Activated CD4-positive, CD25-positive, alpha-beta regulatory T cell (primary cell): ENCODE measurements at regions not wholly inside any gene's neighbourhood (a gene's known extent, or its start where the extent isn't known, plus 50 kb on each side); places are given as distances from the start of the nearest gene placed in this dataset.
"Not testable (repeated sequence)": the region's sequence is repeated elsewhere in the genome, so short reads cannot be mapped to it uniquely, and the experiment has no call there.

ENCODE experiments used
- DNase-seq, 4 experiments: peaks; one replicate each; lab custom pipeline; 2025; lab: John Stamatoyannopoulos, UW

- DNase-seq = no peak
These were observed 241.9 kb upstream of the ZFP64 start for GRCh38 chr20:52433326-52434040.

DNA sequence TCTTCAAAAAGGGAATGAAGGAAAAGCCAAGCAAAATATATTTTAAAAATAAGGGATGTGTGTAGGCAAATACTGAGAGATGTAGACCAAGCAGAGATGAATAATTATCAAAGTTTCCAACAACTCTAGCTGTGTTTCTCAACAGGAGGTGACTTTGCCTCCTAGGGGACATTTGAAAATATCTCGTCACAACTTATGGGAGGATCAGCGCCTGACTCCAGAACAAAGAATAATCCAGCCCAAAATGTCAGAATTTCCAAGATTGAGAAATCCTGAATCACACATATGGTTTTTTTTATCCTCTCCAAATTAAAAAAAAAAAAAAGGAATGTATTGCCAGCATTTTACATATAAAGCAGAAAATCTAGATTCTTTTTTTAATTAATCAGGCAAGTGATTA is 241.2 kb upstream of the ZFP64 start:
- no peak for DNase-seq

GRCh38 chr20:52429029-52429428 is 237.4 kb upstream of the ZFP64 start:
- no peak for DNase-seq

GRCh38 chr20:52427960-52428359 is 236.4 kb upstream of the ZFP64 start:
- DNase-seq = no peak

DNA sequence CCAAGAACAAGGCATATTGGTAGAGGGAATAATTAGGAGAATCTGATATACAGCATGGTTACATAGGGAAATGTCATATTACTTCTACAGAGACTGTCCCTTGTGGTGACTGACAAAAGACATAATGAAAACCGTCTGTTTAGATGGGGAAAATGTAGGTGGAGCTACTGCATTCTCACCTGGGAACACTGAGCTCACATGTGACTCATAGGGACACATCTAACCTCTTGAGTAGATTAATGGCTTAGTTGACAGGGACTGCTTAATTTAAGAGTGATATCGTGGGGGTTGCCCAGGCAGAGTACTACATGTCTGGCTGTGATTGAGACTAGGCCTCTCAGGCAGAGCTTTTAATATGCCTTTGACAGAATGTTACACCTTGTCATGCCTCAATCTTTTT is 235.3 kb upstream of the ZFP64 start:
- no peak for DNase-seq

DNA sequence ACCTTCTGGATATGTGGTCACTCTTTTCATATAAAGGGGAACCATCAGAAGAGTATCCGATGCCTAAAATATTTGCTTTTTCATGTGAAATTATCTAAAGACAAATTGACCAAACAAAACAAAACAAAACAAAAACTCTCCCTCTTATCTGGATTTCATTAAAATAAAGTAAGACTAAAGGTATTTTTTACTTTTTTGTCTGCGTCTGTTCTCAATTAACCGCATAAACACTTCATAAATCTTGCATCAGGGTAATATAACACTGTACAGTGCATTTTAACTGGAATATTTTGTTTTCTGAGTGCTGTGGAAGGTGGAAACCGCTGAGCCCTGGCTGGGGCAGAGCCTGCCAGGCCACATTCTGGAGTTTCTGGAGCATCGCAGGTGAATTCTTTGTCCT is 234.1 kb upstream of the ZFP64 start:
- DNase-seq = no peak

DNA sequence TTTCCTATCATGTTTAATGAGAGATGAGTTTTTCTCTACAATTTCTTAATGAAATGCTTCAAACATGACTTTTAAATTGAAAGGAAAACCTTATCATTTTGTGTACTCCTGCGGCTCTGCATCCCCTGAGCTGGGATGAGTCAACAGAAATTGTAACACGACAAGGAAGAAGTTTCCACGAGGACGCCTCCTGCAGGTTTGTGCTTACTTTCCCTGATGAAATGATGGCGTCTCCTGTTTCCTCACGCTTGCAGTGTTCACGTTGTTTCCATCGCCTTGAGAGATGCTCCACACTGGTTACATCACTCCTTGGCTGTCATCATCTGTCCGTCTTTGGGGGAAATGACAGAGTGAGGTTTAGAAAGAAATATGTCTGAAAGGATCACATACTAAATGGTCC is 233.7 kb upstream of the ZFP64 start:
- no peak for DNase-seq

GRCh38 chr20:52424357-52424942 is 232.9 kb upstream of the ZFP64 start:
- DNase-seq = not testable (repeated sequence)

DNA sequence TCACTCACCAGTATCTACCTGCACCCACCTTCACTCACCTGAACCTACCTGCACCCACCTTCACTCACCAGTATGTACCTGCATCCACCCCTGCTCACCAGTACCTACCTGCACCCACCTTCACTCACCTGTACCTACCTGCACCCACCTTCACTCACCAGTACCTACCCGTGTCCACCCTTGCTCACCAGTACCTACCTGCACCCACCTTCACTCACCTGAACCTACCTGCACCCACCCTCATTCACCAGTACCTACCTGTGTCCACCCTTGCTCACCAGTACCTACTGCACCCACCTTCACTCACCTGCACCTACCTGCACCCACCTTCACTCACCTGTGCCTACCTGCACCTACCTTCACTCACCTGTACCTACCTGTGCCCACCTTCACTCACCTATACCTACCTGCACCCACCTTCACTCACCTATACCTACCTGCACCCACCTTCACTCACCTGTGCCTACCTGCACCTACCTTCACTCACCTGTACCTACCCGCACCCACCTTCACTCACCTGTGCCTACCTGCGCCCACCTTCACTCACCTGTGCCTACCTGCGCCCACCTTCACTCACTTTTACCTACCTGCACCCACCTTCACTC is 232.1 kb upstream of the ZFP64 start:
- not testable (repeated sequence) for DNase-seq

DNA sequence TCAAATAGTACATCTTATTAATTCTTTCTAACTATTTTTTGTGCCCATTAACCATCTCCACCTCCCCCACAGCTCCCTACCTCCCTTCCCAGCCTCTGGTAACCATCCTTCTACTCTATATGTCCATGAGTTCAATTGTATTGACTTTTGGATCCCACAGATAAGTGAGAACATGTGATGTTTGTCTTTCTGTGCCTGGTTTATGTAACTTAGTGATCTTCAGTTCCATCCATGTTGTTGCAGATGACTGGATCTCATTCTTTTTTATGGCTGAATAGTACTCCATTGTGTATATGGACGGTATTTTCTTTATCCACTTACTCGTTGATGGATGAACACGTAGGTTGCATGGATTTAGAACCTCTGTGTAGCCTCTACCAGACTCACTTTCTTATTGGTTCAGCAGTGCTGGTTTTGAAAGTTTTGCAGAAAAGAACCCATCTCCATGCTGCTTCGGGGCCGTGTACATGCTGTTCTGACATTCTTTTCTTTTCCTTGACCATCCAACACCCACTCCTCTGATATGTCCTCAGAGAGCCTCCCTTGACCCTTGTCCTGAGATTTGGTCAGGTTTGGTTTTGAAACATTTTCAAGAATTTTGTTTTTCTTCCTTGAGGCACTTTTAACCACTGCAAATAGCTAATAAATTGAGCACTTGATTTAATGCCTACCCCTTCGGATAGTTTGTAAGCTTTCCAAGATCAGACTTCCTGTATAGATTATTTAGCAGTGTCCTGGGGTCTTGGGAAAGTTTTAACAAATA is 231.2 kb upstream of the ZFP64 start:
- DNase-seq = no peak

DNA sequence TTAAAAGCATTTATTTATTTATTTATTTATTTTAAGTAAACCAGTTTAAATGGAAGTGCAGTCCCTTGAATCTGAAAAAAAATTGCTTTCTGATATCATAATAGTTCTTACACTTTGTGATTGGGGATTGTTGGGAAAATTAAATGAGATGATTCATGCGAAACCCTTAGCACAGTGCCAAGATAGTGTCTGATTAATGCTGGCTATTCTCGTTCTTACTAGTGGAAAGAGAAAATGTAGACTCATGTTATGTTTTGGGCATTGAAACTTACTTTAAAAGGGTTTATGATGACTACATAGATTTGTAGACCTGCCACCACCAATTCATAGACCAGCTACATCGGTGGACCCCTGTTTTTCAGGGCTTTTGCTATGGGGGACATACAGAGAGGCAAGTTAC is 229.2 kb upstream of the ZFP64 start:
- no peak for DNase-seq

- no peak for DNase-seq
These were observed 227.6 kb upstream of the ZFP64 start for GRCh38 chr20:52419205-52419604.

- no peak for DNase-seq
These were observed 225.4 kb upstream of the ZFP64 start for GRCh38 chr20:52416953-52417352.

DNA sequence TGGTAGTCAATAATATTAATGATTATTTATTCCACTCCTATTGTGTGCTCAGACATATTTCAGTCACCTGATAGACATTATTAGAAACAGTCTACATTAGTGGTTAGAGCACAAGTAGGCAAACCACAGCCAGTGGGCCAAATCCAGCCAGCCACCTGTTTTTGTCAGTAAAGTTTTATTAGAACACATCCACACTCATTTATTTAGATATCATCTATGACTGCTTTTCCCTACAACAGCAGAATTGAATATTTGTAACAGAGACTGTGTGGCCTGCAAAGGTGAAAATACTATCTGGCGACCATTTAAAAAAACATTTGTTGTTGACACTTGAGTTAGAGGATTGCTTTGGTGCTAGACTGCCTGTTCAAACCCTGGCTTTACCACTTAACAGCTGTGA is 220.0 kb upstream of the ZFP64 start:
- no peak for DNase-seq

DNA sequence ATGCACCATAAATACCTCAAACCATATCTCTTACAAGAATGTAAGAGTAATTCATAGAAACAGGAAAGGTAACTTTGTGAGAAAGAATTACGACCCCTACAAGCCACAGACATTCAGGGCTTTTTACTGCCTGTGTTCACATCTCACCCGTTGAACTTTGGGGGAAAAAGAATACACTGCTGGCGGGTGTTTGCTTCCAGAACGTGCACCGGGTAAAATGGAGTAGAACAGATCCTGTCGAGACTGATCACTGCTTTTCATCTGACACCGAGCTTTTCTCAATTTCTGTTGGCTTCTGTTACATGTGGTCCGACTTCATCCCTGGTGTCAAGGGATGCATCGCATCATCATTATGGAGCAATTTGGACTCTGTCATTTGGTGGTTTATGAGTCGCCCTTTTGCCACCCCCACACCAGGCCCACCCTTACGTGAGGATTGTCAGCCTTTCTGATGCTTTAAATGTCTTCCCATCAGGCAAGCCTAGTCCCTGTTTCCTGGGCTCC is 219.2 kb upstream of the ZFP64 start:
- no peak for DNase-seq

GRCh38 chr20:52410182-52410647 is 218.6 kb upstream of the ZFP64 start:
- no peak for DNase-seq

- DNase-seq = no peak
These were observed 214.4 kb upstream of the ZFP64 start for GRCh38 chr20:52405986-52406385.

DNA sequence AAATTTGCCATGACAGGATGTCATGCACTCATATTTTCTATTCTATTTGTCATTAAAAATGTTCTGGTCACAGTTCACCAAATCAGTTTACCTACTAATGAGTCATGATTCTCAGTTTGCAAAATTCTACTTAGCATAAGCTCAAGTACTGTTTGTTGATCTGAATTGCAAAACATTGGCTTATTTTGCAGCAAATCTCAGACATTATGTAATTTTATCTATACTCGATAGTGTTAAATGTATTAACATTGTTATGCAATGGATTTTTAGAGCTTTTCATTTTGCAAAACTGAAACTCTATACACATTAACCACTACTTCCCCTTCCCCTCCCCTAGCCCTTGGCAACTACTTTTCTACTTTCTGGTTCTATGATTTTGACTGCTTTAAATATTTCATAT is 213.8 kb upstream of the ZFP64 start:
- no peak for DNase-seq

DNA sequence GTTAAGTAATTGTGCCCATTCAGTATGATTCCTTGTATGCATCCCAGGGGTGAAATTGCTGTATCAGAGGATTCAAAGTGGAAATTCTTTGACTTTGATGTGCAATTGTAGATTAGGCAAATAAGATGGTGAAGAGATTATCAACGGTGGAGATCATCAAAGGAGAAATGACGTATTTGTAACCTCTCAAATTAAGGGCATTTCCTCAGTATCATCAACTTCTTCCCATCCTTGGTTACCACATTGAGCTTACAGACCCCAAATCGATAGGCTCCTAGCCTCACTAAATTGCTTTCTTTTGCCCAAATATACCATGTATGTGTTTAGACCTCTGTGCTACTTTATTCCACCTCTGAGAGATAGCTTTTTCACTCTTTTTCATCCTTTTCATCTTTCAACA is 213.1 kb upstream of the ZFP64 start:
- no peak for DNase-seq

DNA sequence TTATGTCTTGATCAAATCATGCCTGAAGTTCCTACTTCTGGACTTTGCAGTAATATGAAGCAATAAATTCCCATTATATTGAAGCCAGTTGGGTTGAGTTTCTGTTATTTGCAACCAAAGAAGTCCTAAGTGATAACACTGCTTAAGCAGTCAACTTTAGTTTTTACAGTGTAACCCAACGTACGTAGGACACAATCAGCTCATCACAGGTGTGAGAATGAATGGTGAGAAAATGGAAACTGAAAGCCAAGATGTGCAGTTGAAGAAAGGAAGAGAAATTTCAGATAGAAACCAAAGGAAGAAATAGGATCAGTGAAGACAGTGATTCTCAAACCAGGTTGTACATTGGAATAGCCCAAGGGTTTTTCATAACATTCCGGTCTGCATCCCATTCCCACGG is 211.4 kb upstream of the ZFP64 start:
- DNase-seq = no peak

DNA sequence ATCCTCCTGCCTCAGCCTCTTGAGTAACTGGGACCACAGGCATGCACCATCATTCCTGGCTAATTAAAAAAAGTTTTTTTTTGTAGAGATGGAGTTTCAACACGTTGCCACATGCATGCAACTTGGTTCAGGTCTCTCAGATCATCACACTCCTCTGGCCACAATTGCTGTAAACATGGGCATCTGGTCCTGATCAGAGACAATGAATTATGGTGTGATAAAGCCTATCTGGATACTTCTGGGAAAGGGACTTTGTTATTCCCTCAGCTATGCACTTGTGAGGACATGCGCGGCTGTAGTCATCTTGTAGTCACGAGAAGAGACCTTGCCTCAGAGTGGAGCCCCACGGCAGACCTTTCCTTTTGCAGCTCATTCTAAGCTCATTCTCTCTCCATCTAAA is 210.9 kb upstream of the ZFP64 start:
- DNase-seq = no peak

- DNase-seq = no peak
These were observed 209.9 kb upstream of the ZFP64 start for GRCh38 chr20:52401431-52401830.

- no peak for DNase-seq
These were observed 207.8 kb upstream of the ZFP64 start for GRCh38 chr20:52399352-52399751.
